ENCODE measurements at regions not wholly inside any gene's neighbourhood (a gene's known extent, or its start where the extent isn't known, plus 50 kb on each side); places are given as distances from the start of the nearest gene placed in this dataset.

DNA sequence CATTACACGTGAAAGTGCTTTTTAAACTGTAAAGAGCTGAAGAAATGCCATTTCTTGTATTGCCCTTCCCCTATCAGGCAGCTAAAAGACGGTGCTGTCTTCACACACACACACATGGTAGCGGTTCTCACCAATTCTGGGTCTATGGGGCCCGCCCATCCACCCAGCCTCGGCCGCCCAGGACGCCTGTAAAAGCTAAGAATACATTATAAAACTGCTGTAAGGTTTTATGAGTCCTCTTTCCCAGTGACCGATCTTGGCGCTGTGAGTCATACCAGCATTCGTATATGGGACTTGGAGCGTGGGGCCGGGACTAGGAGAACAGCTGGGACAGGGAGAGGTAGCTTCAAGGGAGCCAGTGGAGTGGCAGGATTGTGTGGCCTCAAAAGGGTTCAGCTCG, 149.7 kb upstream of the CADM1 start:
- Histone ChIP-seq H3K4me1 (ENCODE audit: control insufficient read depth, insufficient read depth, low read length) (peaks cover 6% of the 10 kb centered on the region), H3K9ac (ENCODE audit: extremely low read depth, low read length, poor library complexity, severe bottlenecking) (no peak overlapping the region), H3K36me3 (ENCODE audit: control insufficient read depth, insufficient read depth, low read length) (no peaks in the 10 kb centered on the region), H3K9me3 (ENCODE audit: control insufficient read depth, low read length) (no peaks in the 10 kb centered on the region), H3K4me3 (ENCODE audit: low read length) (no peak overlapping the region), H3K27me3 (ENCODE audit: control insufficient read depth, insufficient read depth, low read length, poor library complexity, severe bottlenecking) (peaks cover 40% of the 10 kb centered on the region), H3K27ac (ENCODE audit: low read depth, low read length) (no peak overlapping the region)
- Mint-ChIP-seq H3K27ac (no peak overlapping the region), H3K4me3 (no peak overlapping the region), H3K9me3 (no peaks in the 10 kb centered on the region), H3K27me3 (ENCODE audit: insufficient read depth) (peaks cover 41% of the 10 kb centered on the region), H3K4me1 (peaks cover 43% of the 10 kb centered on the region), H3K36me3 (ENCODE audit: low read depth) (no peaks in the 10 kb centered on the region)
- WGBS, 2 experiments (ENCODE audit: insufficient coverage in 1 of 2, insufficient read length in 1 of 2): 85 to 86% methylated on average over 11 to 13 of the region's 13 CpGs
- DNase-seq: no peak
- TF ChIP-seq, protein P1, sequence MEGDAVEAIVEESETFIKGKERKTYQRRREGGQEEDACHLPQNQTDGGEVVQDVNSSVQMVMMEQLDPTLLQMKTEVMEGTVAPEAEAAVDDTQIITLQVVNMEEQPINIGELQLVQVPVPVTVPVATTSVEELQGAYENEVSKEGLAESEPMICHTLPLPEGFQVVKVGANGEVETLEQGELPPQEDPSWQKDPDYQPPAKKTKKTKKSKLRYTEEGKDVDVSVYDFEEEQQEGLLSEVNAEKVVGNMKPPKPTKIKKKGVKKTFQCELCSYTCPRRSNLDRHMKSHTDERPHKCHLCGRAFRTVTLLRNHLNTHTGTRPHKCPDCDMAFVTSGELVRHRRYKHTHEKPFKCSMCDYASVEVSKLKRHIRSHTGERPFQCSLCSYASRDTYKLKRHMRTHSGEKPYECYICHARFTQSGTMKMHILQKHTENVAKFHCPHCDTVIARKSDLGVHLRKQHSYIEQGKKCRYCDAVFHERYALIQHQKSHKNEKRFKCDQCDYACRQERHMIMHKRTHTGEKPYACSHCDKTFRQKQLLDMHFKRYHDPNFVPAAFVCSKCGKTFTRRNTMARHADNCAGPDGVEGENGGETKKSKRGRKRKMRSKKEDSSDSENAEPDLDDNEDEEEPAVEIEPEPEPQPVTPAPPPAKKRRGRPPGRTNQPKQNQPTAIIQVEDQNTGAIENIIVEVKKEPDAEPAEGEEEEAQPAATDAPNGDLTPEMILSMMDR (conservative IDR thresholded peaks at IDR 0.05): no peak

DNA sequence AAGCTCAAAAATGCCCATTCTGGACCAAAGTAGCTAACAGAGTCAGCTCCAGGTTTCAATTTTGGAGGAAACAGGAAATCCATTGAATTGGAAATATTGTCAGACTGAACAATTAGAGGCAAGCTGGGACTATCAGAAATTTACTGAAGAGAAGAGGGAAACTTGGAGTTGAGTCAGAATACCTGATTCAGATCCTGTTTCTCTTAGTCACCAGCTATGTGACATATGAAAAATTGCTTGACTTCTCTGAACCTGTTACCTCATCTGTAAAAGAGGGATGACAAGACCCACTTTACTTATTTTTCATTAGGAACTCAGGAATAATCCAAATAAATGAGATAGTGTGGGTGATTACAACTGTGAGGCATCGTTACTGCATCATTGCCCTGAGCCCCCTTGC, 148.9 kb upstream of the CADM1 start:
- peaks cover 38% of the 10 kb centered on the region for H3K4me1 Mint-ChIP-seq
- H3K27ac Mint-ChIP-seq: no peak overlapping the region
- no peaks in the 10 kb centered on the region for H3K9me3 ChIP-seq (ENCODE audit: control insufficient read depth, low read length)
- no peak overlapping the region for H3K27ac ChIP-seq (ENCODE audit: low read depth, low read length)
- H3K4me1 ChIP-seq (ENCODE audit: control insufficient read depth, insufficient read depth, low read length): peaks cover 6% of the 10 kb centered on the region
- H3K9me3 Mint-ChIP-seq: no peaks in the 10 kb centered on the region
- H3K36me3 ChIP-seq (ENCODE audit: control insufficient read depth, insufficient read depth, low read length): no peaks in the 10 kb centered on the region
- H3K27me3 Mint-ChIP-seq (ENCODE audit: insufficient read depth): peaks cover 34% of the 10 kb centered on the region
- no peak for DNase-seq
- TF ChIP-seq, protein P1 (conservative IDR thresholded peaks at IDR 0.05): no peak
- no peak overlapping the region for H3K4me3 ChIP-seq (ENCODE audit: low read length)
- no peak overlapping the region for H3K9ac ChIP-seq (ENCODE audit: extremely low read depth, low read length, poor library complexity, severe bottlenecking)
- no peak overlapping the region for H3K4me3 Mint-ChIP-seq
- no peaks in the 10 kb centered on the region for H3K36me3 Mint-ChIP-seq (ENCODE audit: low read depth)
- H3K27me3 ChIP-seq (ENCODE audit: control insufficient read depth, insufficient read depth, low read length, poor library complexity, severe bottlenecking): peaks cover 32% of the 10 kb centered on the region
- 93 to 100% methylated on average over 1 of the region's 1 CpG for WGBS, 2 experiments (ENCODE audit: insufficient coverage in 1 of 2, insufficient read length in 1 of 2)

DNA sequence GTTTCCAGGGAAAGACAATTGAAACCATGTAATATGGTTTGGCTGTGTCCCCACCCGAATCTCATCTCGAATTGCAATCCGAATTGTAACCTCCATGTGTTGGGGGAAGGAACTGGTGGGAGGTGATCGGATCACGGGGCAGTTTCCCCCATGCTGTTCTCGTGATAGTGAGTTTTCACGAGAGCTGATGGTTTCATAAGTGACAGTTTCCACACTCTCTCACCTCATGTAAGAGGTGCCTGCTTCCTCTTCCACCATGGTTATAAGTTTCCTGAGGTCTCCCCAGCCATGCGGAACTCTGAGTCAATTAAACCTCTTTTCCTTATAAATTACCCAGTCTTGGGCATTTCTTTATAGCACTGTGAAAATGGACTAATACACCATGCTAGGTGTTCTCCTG, 148.3 kb upstream of the CADM1 start:
- no peak overlapping the region for H3K4me3 ChIP-seq (ENCODE audit: low read length)
- H3K4me1 Mint-ChIP-seq: peaks cover 38% of the 10 kb centered on the region
- no peak for DNase-seq
- TF ChIP-seq, protein P1 (conservative IDR thresholded peaks at IDR 0.05): no peak
- no peaks in the 10 kb centered on the region for H3K9me3 Mint-ChIP-seq
- no peak overlapping the region for H3K27ac ChIP-seq (ENCODE audit: low read depth, low read length)
- H3K36me3 ChIP-seq (ENCODE audit: control insufficient read depth, insufficient read depth, low read length): no peaks in the 10 kb centered on the region
- H3K27me3 ChIP-seq (ENCODE audit: control insufficient read depth, insufficient read depth, low read length, poor library complexity, severe bottlenecking): peaks cover 29% of the 10 kb centered on the region
- H3K27me3 Mint-ChIP-seq (ENCODE audit: insufficient read depth): peaks cover 33% of the 10 kb centered on the region
- H3K9ac ChIP-seq (ENCODE audit: extremely low read depth, low read length, poor library complexity, severe bottlenecking): no peak overlapping the region
- H3K36me3 Mint-ChIP-seq (ENCODE audit: low read depth): no peaks in the 10 kb centered on the region
- H3K27ac Mint-ChIP-seq: no peak overlapping the region
- 72 to 74% methylated on average over 5 to 8 of the region's 8 CpGs for WGBS, 2 experiments (ENCODE audit: insufficient coverage in 1 of 2, insufficient read length in 1 of 2)
- H3K9me3 ChIP-seq (ENCODE audit: control insufficient read depth, low read length): no peaks in the 10 kb centered on the region
- no peak overlapping the region for H3K4me3 Mint-ChIP-seq
- H3K4me1 ChIP-seq (ENCODE audit: control insufficient read depth, insufficient read depth, low read length): peaks cover 6% of the 10 kb centered on the region

All from endodermal cell (in vitro differentiated cells).